HCT116 (cell line): ENCODE measurements at regions not wholly inside any gene's neighbourhood (a gene's known extent, or its start where the extent isn't known, plus 50 kb on each side); places are given as distances from the start of the nearest gene placed in this dataset.

Experiments
- ATAC-seq: fragments of 200-7000 bp; cut with Tn5 transposase; 2 replicates; pipeline ENCODE4 v1.9.1; 2020; ENCODE audit warnings: mild to moderate bottlenecking, moderate library complexity
- BruUV-seq: library from RNA; stranded (reverse); fragments of 400-500 nt; replicated peaks from 2 replicates; lab custom pipeline; 2021; lab: Mats Ljungman, UMichigan
- CTCF ChIA-PET: fragments of 300-600 bp; sonication (Branson Sonifier 250); formaldehyde crosslinking; loops from one replicate; lab custom pipeline; 2021; ENCODE audit warnings: antibody characterized with exemption; lab: Charles Lee
- POLR2A ChIA-PET: fragments of 300-600, 350-600 bp; sonication (Branson Sonifier 250); formaldehyde crosslinking; loops from one replicate; lab custom pipeline; 2021; ENCODE audit warnings: antibody characterized with exemption; lab: Charles Lee
- RAD21 ChIA-PET, 2 experiments: fragments of 300-600 bp; sonication (Branson Sonifier 250); formaldehyde crosslinking; loops; one replicate each; lab custom pipeline; 2023; ENCODE audit warnings: low total read pairs in 2 of 2; ENCODE audit not compliant: uncharacterized antibody in 2 of 2, unreplicated experiment in 2 of 2, low non-redundant PET in 1 of 2; lab: Charles Lee
- DNase-seq: peaks from one replicate; pipeline ENCODE4 v3.0.0-alpha.2; 2010; ENCODE audit warnings: low read depth, low spot score
- H2AFZ ChIP-seq: fragments of 200-600 bp; shearing (Covaris generic), sonication (generic); 2 replicates; pipeline ENCODE4 v1.6.1; 2017; ENCODE audit warnings: low read depth, mixed run types, mixed read lengths, antibody characterized with exemption, low read length; ENCODE audit not compliant: poor library complexity, severe bottlenecking
- H3K27ac ChIP-seq: 2 replicates; pipeline ENCODE4 v1.5.1; 2012; ENCODE audit warnings: low read depth, low read length
- H3K27me3 ChIP-seq: fragments of 200-600 bp; sonication (generic); 2 replicates; pipeline ENCODE4 v1.6.1; 2016; ENCODE audit warnings: mixed run types, low read length, mixed read lengths; ENCODE audit not compliant: insufficient read depth
- H3K36me3 ChIP-seq, 2 experiments: fragments of 200-500 bp in 1 of 2; fragments of 200-600 bp in 1 of 2; sonication (Bioruptor generic) in 1 of 2; sonication (generic) in 1 of 2; 2 replicates each; pipeline versions ENCODE4 v1.5.1 to v1.6.1; 2014 to 2016; ENCODE audit warnings: low read length in 2 of 2, inconsistent platforms in 1 of 2, mixed read lengths in 1 of 2, mixed run types in 1 of 2; ENCODE audit not compliant: insufficient read depth in 2 of 2, control insufficient read depth in 1 of 2
- H3K4me1 ChIP-seq, 2 experiments: fragments of 200-600 bp in 1 of 2; sonication (generic) in 1 of 2; 2 replicates each; pipeline versions ENCODE4 v1.5.1 to v1.6.1; 2012 to 2017; ENCODE audit warnings: low read length in 2 of 2, inconsistent platforms in 1 of 2, mild to moderate bottlenecking in 1 of 2, mixed read lengths in 1 of 2, mixed run types in 1 of 2, moderate library complexity in 1 of 2; ENCODE audit not compliant: insufficient read depth in 2 of 2, control insufficient read depth in 1 of 2
- H3K4me2 ChIP-seq: fragments of 200-600 bp; sonication (generic); 2 replicates; pipeline ENCODE4 v1.6.1; 2017; ENCODE audit warnings: mixed run types, low read length, mixed read lengths
- H3K4me3 ChIP-seq, 2 experiments: fragments of 200-600 bp in 1 of 2; sonication (generic) in 1 of 2; replicated peaks in 1 of 2; 2 replicates each; pipeline ENCODE4 v1.5.1; 2011 to 2016; ENCODE audit warnings: low read length in 2 of 2, control low read depth in 1 of 2, low read depth in 1 of 2, mild to moderate bottlenecking in 1 of 2, mixed read lengths in 1 of 2, mixed run types in 1 of 2
- H3K79me2 ChIP-seq: fragments of 200-600 bp; sonication (generic); 2 replicates; pipeline ENCODE4 v1.6.1; 2017; ENCODE audit warnings: mild to moderate bottlenecking, mixed run types, low read length, moderate library complexity, mixed read lengths; ENCODE audit not compliant: insufficient read depth
- H3K9ac ChIP-seq: fragments of 200-600 bp; sonication (generic); 2 replicates; pipeline ENCODE4 v1.6.1; 2016; ENCODE audit warnings: low read length, mixed read lengths
- H3K9me2 ChIP-seq: fragments of 200-600 bp; sonication (generic), shearing (Covaris generic); 2 replicates; pipeline ENCODE4 v1.6.1; 2017; ENCODE audit warnings: mixed run types, mild to moderate bottlenecking, moderate library complexity; ENCODE audit not compliant: insufficient read depth
- H3K9me3 ChIP-seq, 2 experiments: fragments of 200-500 bp in 1 of 2; fragments of 200-600 bp in 1 of 2; sonication (Bioruptor generic) in 1 of 2; sonication (generic) in 1 of 2; 2 replicates each; pipeline ENCODE4 v1.6.1; 2014 to 2017; ENCODE audit warnings: low read length in 2 of 2, mixed read lengths in 2 of 2, inconsistent platforms in 1 of 2, low read depth in 1 of 2, mild to moderate bottlenecking in 1 of 2, mixed run types in 1 of 2, moderate library complexity in 1 of 2; ENCODE audit not compliant: control insufficient read depth in 1 of 2, insufficient read depth in 1 of 2
- H4K20me1 ChIP-seq: fragments of 200-600 bp; sonication (generic), shearing (Covaris generic); 2 replicates; pipeline ENCODE4 v1.6.1; 2017; ENCODE audit warnings: mixed run types, mild to moderate bottlenecking, moderate library complexity; ENCODE audit not compliant: insufficient read depth
- ATF3 ChIP-seq: IDR thresholded peaks from 2 replicates; pipeline ENCODE4 v1.6.1; 2012
- CEBPB ChIP-seq: IDR thresholded peaks from 2 replicates; pipeline ENCODE4 v1.6.1; 2012; ENCODE audit warnings: low read depth
- ELF1 ChIP-seq: IDR thresholded peaks from 2 replicates; pipeline ENCODE4 v1.6.1; 2012; ENCODE audit warnings: low read depth, borderline replicate concordance
- EZH2 ChIP-seq: fragments of 200-600 bp; sonication (generic); IDR thresholded peaks from 2 replicates; pipeline ENCODE4 v1.6.1; 2017; ENCODE audit warnings: antibody characterized with exemption, mixed run types
- EZH2phosphoT487 ChIP-seq: fragments of 200-600 bp; IDR thresholded peaks from 2 replicates; pipeline ENCODE4 v1.6.1; 2018; ENCODE audit warnings: antibody characterized with exemption, borderline replicate concordance
- FOSL1 ChIP-seq: IDR thresholded peaks from 2 replicates; pipeline ENCODE4 v1.6.1; 2012; ENCODE audit warnings: low read depth
- JUND ChIP-seq: IDR thresholded peaks from 2 replicates; pipeline ENCODE4 v1.6.1; 2012
- RAD21 ChIP-seq: IDR thresholded peaks from 2 replicates; pipeline ENCODE4 v1.6.1; 2012; ENCODE audit warnings: low read depth, mild to moderate bottlenecking
- SIN3A ChIP-seq: IDR thresholded peaks from 2 replicates; pipeline ENCODE4 v1.6.1; 2012; ENCODE audit warnings: low read depth
- SRF ChIP-seq: IDR thresholded peaks from 2 replicates; pipeline ENCODE4 v1.6.1; 2012; ENCODE audit warnings: low read depth
- ZBTB33 ChIP-seq: IDR thresholded peaks from 2 replicates; pipeline ENCODE4 v1.6.1; 2011; ENCODE audit warnings: mild to moderate bottlenecking, low read length, moderate library complexity; ENCODE audit not compliant: insufficient replicate concordance; ENCODE audit errors: extremely low read depth
- ZNF274 ChIP-seq: fragments of 200-500 bp; sonication (Bioruptor generic); IDR thresholded peaks from 2 replicates; pipeline ENCODE4 v1.6.1; 2014; ENCODE audit warnings: mild to moderate bottlenecking, low read depth, low read length, inconsistent platforms
- intact Hi-C: fragments of 100-400 bp; cut with micrococcal nuclease; formaldehyde crosslinking; loops from 2 replicates; pipeline ENCODE4 v1.10.0; 2022
- TF ChIP-seq, protein P1 (sequence below): IDR thresholded peaks from 2 replicates; pipeline ENCODE4 v1.6.1; 2012

- ChIA-PET RAD21 (no interaction called here), CTCF (no interaction called here), POLR2A (no interaction called here)
- Histone ChIP-seq H3K36me3 (no peaks in the 10 kb centered on the region), H3K4me2 (no peak overlapping the region), H3K9ac (no peak overlapping the region), H3K79me2 (no peaks in the 10 kb centered on the region), H3K4me1 (peaks cover 0 to 7% of the 10 kb centered on the region in 2 experiments; a peak in 1 of 4 replicates), H3K4me3 (no peak overlapping the region), H3K9me3 (no peaks in the 10 kb centered on the region), H3K9me2 (no peaks in the 10 kb centered on the region), H4K20me1 (no peaks in the 10 kb centered on the region), H2AFZ (no peak overlapping the region), H3K27ac (no peak overlapping the region), H3K27me3 (no peaks in the 10 kb centered on the region)
- TF ChIP-seq RAD21: no peak
- no peak for TF ChIP-seq SRF
- no peak for TF ChIP-seq EZH2phosphoT487
- DNase-seq (no peak), ATAC-seq (no peak)
- BruUV-seq: no TSS peak
- intact Hi-C loops: no loop called here
Measured at GRCh38 chr4:124178449-124179021, 534.0 kb downstream of the ANKRD50 start.

DNA sequence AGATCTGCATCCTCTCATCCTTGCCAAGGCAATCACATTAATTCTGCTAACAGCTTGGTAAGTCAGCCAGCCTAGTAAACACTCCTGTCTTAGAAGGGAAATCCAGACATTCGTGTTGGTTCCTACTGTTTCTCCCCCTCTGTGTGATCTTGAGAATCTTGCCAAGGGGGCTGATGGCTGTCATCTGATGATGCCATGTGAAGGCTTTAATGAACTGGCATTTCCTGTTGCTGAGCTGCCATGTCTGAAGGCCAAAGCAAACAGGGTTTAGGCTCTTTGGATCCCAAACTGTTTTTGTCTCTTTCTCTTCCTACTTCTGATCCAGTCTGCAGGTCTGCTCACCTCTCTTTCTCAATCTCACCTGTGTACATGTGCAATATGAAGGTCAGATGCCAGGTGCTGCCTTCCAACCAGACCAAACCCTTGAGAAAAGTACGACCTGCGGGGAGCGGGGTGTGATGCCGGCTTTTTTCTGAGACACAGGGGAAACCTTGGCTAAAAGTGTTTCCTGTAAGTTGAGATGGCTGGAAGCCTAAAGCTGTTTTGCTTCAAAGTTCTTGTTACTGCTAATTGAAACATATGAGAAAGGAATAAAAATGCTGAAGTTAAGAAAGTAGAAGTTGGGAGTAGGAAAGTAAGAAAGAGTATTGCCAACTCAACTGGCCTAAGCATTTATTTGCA is 532.9 kb downstream of the ANKRD50 start:
- no TSS peak for BruUV-seq
- no peak for TF ChIP-seq ZBTB33
- TF ChIP-seq, protein P1, sequence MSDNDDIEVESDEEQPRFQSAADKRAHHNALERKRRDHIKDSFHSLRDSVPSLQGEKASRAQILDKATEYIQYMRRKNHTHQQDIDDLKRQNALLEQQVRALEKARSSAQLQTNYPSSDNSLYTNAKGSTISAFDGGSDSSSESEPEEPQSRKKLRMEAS: no peak
- TF ChIP-seq ATF3: no peak
- no peak for TF ChIP-seq FOSL1
- no peak for TF ChIP-seq JUND
- TF ChIP-seq EZH2: no peak
- TF ChIP-seq ZNF274: no peak
- TF ChIP-seq EZH2phosphoT487: no peak
- no peak for TF ChIP-seq ELF1
- no peak for TF ChIP-seq CEBPB
- no peak for TF ChIP-seq SIN3A
- TF ChIP-seq, all 23 proteins: peak for 0
- H2AFZ ChIP-seq: no peak overlapping the region
- H3K27ac ChIP-seq: no peak overlapping the region
- no peaks in the 10 kb centered on the region for H3K79me2 ChIP-seq
- H3K4me2 ChIP-seq: no peak overlapping the region
- no peaks in the 10 kb centered on the region for H3K9me3 ChIP-seq
- DNase-seq (no peak), ATAC-seq (no peak)
- CTCF ChIA-PET: no interaction called here
- intact Hi-C loops: no loop called here
- no peak overlapping the region for H3K4me3 ChIP-seq
- no peak overlapping the region for H3K9ac ChIP-seq
- H3K4me1 ChIP-seq: peaks cover 0 to 7% of the 10 kb centered on the region in 2 experiments; a peak in 1 of 4 replicates
- POLR2A ChIA-PET: no interaction called here
- H3K27me3 ChIP-seq: no peaks in the 10 kb centered on the region
- RAD21 ChIA-PET: no interaction called here
- H3K9me2 ChIP-seq: no peaks in the 10 kb centered on the region
- no peaks in the 10 kb centered on the region for H4K20me1 ChIP-seq
- no peaks in the 10 kb centered on the region for H3K36me3 ChIP-seq
